GM13977 (cell line): ENCODE measurements at regions not wholly inside any gene's neighbourhood (a gene's known extent, or its start where the extent isn't known, plus 50 kb on each side); places are given as distances from the start of the nearest gene placed in this dataset.
"Not testable (repeated sequence)": the region's sequence is repeated elsewhere in the genome, so short reads cannot be mapped to it uniquely, and the experiment has no call there.

Source experiments
- DNase-seq: peaks from one replicate; pipeline ENCODE4 v3.0.0; 2012; ENCODE audit warnings: low spot score
- CTCF ChIP-seq: IDR thresholded peaks from 2 replicates; pipeline ENCODE4 v1.5.1; 2012; ENCODE audit warnings: mild to moderate bottlenecking, control low read depth; ENCODE audit not compliant: insufficient read depth; ENCODE audit errors: extremely low read depth, missing control alignments
- in situ Hi-C: fragments of 300-500 bp; cut with MboI; formaldehyde crosslinking; loops from one replicate; pipeline ENCODE4 v1.12.0; 2022; ENCODE audit warnings: low sequenced_read_pairs, low pct_unique_long_range_greater_than_20kb, mixed read lengths, inconsistent platforms; ENCODE audit not compliant: unreplicated experiment

DNA sequence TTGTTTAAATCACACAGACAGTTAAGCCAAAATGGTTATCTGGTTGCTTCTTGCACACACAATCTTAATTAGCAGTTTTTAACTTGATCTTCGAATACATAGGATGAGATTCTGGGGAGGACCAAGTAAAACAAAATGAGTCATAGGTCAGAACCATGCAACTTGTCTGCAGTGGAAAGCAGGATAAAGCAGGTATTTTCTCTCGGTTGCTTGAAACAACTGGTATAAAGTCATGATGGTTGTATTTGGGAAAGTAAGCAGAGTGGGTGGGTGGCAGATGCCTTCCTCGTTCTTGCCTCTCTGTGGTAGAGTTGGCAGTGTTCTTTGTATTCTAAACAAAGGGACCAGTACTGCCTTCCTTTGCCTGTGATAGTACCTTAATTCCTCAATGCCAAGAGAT lies 167.0 kb downstream of the COG6 start:
- no peak for DNase-seq
- in situ Hi-C loops: no loop called here
- TF ChIP-seq CTCF: no peak

- no peak for DNase-seq
- in situ Hi-C loops: no loop called here
- no peak for TF ChIP-seq CTCF
Observed at GRCh38 chr13:39823063-39823713, 167.7 kb downstream of the COG6 start.

DNA sequence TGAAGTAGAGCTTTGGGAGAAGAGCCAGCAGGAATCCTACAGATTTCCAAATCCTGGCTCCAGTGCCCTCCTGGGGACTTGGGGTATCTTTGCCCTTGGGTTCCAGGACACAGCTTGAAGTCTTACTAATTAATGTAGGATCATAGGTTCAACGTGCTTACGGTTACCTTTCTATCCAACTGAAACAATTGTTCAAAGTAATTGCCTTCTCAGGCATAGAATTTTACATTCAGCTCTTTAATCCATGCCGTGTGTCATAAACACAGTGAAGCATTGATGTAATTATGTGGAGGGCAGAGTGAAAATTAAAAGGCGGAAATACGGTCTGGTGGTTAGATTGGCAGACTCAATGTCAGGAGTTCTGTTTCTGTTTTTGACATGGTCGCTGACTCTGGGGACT lies 170.4 kb downstream of the COG6 start:
- in situ Hi-C loops: no loop called here
- no peak for TF ChIP-seq CTCF
- DNase-seq: no peak

DNA sequence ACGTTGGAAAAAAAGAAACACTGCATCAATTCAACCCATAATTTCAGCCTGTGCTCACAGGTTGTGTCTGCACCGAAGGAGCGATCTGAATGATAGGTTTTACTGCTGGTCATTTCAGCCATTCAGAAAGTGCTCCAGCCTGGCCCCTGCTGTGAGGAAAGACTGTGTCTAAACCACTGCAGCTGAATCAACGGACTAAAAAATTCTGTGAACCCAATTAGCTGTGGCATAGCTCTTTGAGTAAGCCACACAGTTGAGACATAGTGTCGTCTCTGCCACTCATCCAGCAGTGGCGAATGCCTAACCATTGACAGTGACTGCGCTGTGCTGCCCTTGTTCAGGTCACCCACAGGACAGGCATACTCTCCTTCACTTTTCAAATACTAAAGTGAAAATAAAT lies 179.8 kb downstream of the COG6 start:
- DNase-seq: no peak
- in situ Hi-C loops: no loop called here
- no peak for TF ChIP-seq CTCF

GRCh38 chr13:39836038-39836437 lies 180.6 kb downstream of the COG6 start:
- in situ Hi-C loops: no loop called here
- no peak for TF ChIP-seq CTCF
- DNase-seq: peak; percentile 17

- DNase-seq, in situ Hi-C loops: not testable (repeated sequence)
Observed at GRCh38 chr13:39837866-39838265, 182.4 kb downstream of the COG6 start.

DNA sequence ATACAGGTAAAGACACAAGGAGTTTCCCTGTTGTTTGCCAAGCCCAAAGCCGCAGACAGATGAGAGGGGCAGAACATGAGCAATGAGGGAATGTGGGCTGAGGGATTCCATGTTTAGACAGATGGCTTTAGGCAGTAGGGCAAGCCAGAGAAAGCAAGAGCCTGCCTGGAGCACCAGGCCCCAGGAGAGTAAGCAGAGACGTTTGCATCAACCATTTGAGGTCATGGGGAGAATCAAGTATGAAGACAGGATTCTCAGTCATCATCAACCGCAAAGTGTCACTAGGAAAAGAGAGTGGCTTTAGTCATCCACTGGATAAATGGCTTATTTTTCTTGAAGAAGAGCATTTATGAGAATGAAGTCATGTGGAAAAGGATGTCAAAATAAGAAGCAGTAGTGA lies 184.7 kb downstream of the COG6 start:
- TF ChIP-seq CTCF: no peak
- in situ Hi-C loops: no loop called here

More for the DNA sequence above, 184.7 kb downstream of the COG6 start:
- no peak for DNase-seq
